NOMO-1 treated with dmso at 0.1 percent for 144 hours (cell line): ENCODE measurements at regions not wholly inside any gene's neighbourhood (a gene's known extent, or its start where the extent isn't known, plus 50 kb on each side); places are given as distances from the start of the nearest gene placed in this dataset.

Experiments
- DNase-seq: peaks from one replicate; lab custom pipeline; 2025; ENCODE audit not compliant: unreplicated experiment; lab: John Stamatoyannopoulos, UW

- DNase-seq, result no peak
Observed at GRCh38 chr2:111676291-111676822, 207.6 kb downstream of the ANAPC1 start.

GRCh38 chr2:111678161-111678560 is 205.8 kb downstream of the ANAPC1 start:
- DNase-seq, result no peak

GRCh38 chr2:111678651-111679050 is 205.3 kb downstream of the ANAPC1 start:
- DNase-seq, result no peak

- no peak for DNase-seq
Observed at GRCh38 chr2:111679202-111679601, 204.8 kb downstream of the ANAPC1 start.

GRCh38 chr2:111684611-111685010 is 199.4 kb downstream of the ANAPC1 start:
- DNase-seq, result no peak

- no peak for DNase-seq
Observed at GRCh38 chr2:111685342-111685741, 198.7 kb downstream of the ANAPC1 start.

GRCh38 chr2:111686994-111687393 is 197.0 kb downstream of the ANAPC1 start:
- DNase-seq, result no peak

GRCh38 chr2:111687911-111688310 is 196.1 kb downstream of the ANAPC1 start:
- no peak for DNase-seq

- no peak for DNase-seq
Observed at GRCh38 chr2:111688482-111688881, 195.5 kb downstream of the ANAPC1 start.

- DNase-seq, result no peak
Observed at GRCh38 chr2:111689174-111689573, 194.8 kb downstream of the ANAPC1 start.

GRCh38 chr2:111689941-111690340 is 194.1 kb downstream of the ANAPC1 start:
- no peak for DNase-seq

GRCh38 chr2:111691164-111691875 is 192.7 kb downstream of the ANAPC1 start:
- no peak for DNase-seq

GRCh38 chr2:111692311-111692710 is 191.7 kb downstream of the ANAPC1 start:
- DNase-seq, result no peak

- no peak for DNase-seq
Observed at GRCh38 chr2:111694700-111695101, 189.3 kb downstream of the ANAPC1 start.

GRCh38 chr2:111695441-111696007 is 188.5 kb downstream of the ANAPC1 start:
- DNase-seq, result no peak

- no peak for DNase-seq
Observed at GRCh38 chr2:111696226-111696625, 187.8 kb downstream of the ANAPC1 start.

GRCh38 chr2:111697560-111697959 is 186.4 kb downstream of the ANAPC1 start:
- no peak for DNase-seq

GRCh38 chr2:111698089-111698488 is 185.9 kb downstream of the ANAPC1 start:
- DNase-seq, result no peak

- peak; percentile 80 for DNase-seq
Observed at GRCh38 chr2:111698743-111699554, 185.0 kb downstream of the ANAPC1 start.

- DNase-seq, result no peak
Observed at GRCh38 chr2:111701266-111701665, 182.7 kb downstream of the ANAPC1 start.

GRCh38 chr2:111701798-111702118 is 182.2 kb downstream of the ANAPC1 start:
- no peak for DNase-seq
